Endothelial cell of umbilical vein (primary cell): ENCODE measurements at regions not wholly inside any gene's neighbourhood (a gene's known extent, or its start where the extent isn't known, plus 50 kb on each side); places are given as distances from the start of the nearest gene placed in this dataset.

ENCODE experiments used
- CTCF ChIP-seq, 2 donors: IDR thresholded peaks; 1 replicate in 1 of 2; 2 replicates in 1 of 2; pipeline ENCODE4 v1.5.1; 2011; ENCODE audit warnings: low read length in 2 of 2, mild to moderate bottlenecking in 2 of 2, moderate library complexity in 2 of 2, control low read depth in 1 of 2, inconsistent platforms in 1 of 2, low read depth in 1 of 2; ENCODE audit not compliant: insufficient read depth in 1 of 2; ENCODE audit errors: extremely low read depth in 1 of 2
- EZH2 ChIP-seq: IDR thresholded peaks from 2 replicates; pipeline ENCODE4 v1.6.1; 2012; ENCODE audit warnings: borderline replicate concordance, low read depth, mild to moderate bottlenecking, moderate library complexity, low read length, inconsistent platforms; ENCODE audit not compliant: severe bottlenecking
- POLR2A ChIP-seq: IDR thresholded peaks from 2 replicates; pipeline ENCODE4 v1.6.1; 2012; ENCODE audit warnings: low read depth, mild to moderate bottlenecking, control low read depth, low read length

GRCh38 chr11:104765401-104766095 lies 132.7 kb downstream of the CASP12 start:
- TF ChIP-seq CTCF (IDR thresholded peaks at IDR 0.05; ENCODE audit: extremely low read depth in 1 of 2, insufficient read depth in 1 of 2, low read depth in 1 of 2, low read length in 2 of 2) (no peak), POLR2A (no peak), EZH2 (no peak)
